GM19351 (cell line): ENCODE measurements at regions not wholly inside any gene's neighbourhood (a gene's known extent, or its start where the extent isn't known, plus 50 kb on each side); places are given as distances from the start of the nearest gene placed in this dataset.
"Not testable (repeated sequence)": the region's sequence is repeated elsewhere in the genome, so short reads cannot be mapped to it uniquely, and the experiment has no call there.

Experiments
- ATAC-seq: cut with Tn5 transposase; IDR thresholded peaks from one replicate; pipeline ENCODE4 v1.9.1; 2021; ENCODE audit warnings: mild to moderate bottlenecking, moderate library complexity; ENCODE audit not compliant: unreplicated experiment

GRCh38 chr3:155995525-155996370, 124.6 kb upstream of the KCNAB1 start:
- ATAC-seq, result peak; percentile 54

- ATAC-seq, result no peak
Measured at GRCh38 chr3:155996882-155997281, 123.5 kb upstream of the KCNAB1 start.

- ATAC-seq, result not testable (repeated sequence)
Measured at GRCh38 chr3:155998173-155998572, 122.2 kb upstream of the KCNAB1 start.

- no peak for ATAC-seq
Measured at GRCh38 chr3:156005736-156006135, 114.6 kb upstream of the KCNAB1 start.

GRCh38 chr3:156010829-156011228, 109.5 kb upstream of the KCNAB1 start:
- ATAC-seq, result no peak

- ATAC-seq, result no peak
Measured at GRCh38 chr3:156014489-156014888, 105.9 kb upstream of the KCNAB1 start.

GRCh38 chr3:156016902-156017301, 103.5 kb upstream of the KCNAB1 start:
- ATAC-seq, result no peak

GRCh38 chr3:156017352-156018030, 102.9 kb upstream of the KCNAB1 start:
- ATAC-seq, result no peak

- ATAC-seq, result no peak
Measured at GRCh38 chr3:156024904-156025533, 95.4 kb upstream of the KCNAB1 start.

GRCh38 chr3:156029208-156029607, 91.2 kb upstream of the KCNAB1 start:
- no peak for ATAC-seq

GRCh38 chr3:156030723-156031122, 89.7 kb upstream of the KCNAB1 start:
- no peak for ATAC-seq

GRCh38 chr3:156033428-156033827, 87.0 kb upstream of the KCNAB1 start:
- no peak for ATAC-seq

GRCh38 chr3:156035158-156035557, 85.2 kb upstream of the KCNAB1 start:
- no peak for ATAC-seq

GRCh38 chr3:156036258-156037053, 83.9 kb upstream of the KCNAB1 start:
- no peak for ATAC-seq

GRCh38 chr3:156037356-156037755, 83.0 kb upstream of the KCNAB1 start:
- ATAC-seq, result no peak

- ATAC-seq, result no peak
Measured at GRCh38 chr3:156038869-156039268, 81.5 kb upstream of the KCNAB1 start.

GRCh38 chr3:156040041-156040440, 80.3 kb upstream of the KCNAB1 start:
- no peak for ATAC-seq

GRCh38 chr3:156041216-156041841, 79.0 kb upstream of the KCNAB1 start:
- not testable (repeated sequence) for ATAC-seq

GRCh38 chr3:156041856-156042255, 78.5 kb upstream of the KCNAB1 start:
- ATAC-seq, result not testable (repeated sequence)

- not testable (repeated sequence) for ATAC-seq
Measured at GRCh38 chr3:156043832-156044633, 76.3 kb upstream of the KCNAB1 start.
